ENCODE measurements at regions not wholly inside any gene's neighbourhood (a gene's known extent, or its start where the extent isn't known, plus 50 kb on each side); places are given as distances from the start of the nearest gene placed in this dataset.
A peak's percentile ranks its signal among the peaks of the same experiment; 100 is the strongest.

DNA sequence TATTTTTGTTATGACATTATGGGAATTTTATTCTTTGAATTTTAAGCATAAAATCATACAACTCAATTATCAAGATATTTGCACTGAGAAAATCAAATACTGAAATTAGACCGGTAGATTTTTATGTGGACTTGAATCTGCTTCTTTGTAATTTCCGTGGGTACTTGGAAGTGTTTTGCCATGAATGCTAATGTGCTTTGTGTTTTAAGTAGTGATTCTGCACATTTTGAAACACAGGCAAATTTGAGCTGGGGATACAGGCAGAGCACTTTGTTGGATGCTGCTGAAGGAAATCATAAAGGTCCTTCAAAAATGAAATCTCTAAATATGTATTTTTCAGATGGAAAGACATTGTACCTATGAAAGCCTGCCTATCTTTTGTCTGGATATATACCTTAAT, 446.3 kb upstream of the POU3F3 start:
- no peak for DNase-seq (ENCODE audit: low read depth in 1 of 2, low spot score in 1 of 2)
- TF ChIP-seq, protein P1, sequence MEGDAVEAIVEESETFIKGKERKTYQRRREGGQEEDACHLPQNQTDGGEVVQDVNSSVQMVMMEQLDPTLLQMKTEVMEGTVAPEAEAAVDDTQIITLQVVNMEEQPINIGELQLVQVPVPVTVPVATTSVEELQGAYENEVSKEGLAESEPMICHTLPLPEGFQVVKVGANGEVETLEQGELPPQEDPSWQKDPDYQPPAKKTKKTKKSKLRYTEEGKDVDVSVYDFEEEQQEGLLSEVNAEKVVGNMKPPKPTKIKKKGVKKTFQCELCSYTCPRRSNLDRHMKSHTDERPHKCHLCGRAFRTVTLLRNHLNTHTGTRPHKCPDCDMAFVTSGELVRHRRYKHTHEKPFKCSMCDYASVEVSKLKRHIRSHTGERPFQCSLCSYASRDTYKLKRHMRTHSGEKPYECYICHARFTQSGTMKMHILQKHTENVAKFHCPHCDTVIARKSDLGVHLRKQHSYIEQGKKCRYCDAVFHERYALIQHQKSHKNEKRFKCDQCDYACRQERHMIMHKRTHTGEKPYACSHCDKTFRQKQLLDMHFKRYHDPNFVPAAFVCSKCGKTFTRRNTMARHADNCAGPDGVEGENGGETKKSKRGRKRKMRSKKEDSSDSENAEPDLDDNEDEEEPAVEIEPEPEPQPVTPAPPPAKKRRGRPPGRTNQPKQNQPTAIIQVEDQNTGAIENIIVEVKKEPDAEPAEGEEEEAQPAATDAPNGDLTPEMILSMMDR (IDR thresholded peaks at IDR 0.05; ENCODE audit: insufficient read depth, low read length): no peak
- TF ChIP-seq, protein P2, sequence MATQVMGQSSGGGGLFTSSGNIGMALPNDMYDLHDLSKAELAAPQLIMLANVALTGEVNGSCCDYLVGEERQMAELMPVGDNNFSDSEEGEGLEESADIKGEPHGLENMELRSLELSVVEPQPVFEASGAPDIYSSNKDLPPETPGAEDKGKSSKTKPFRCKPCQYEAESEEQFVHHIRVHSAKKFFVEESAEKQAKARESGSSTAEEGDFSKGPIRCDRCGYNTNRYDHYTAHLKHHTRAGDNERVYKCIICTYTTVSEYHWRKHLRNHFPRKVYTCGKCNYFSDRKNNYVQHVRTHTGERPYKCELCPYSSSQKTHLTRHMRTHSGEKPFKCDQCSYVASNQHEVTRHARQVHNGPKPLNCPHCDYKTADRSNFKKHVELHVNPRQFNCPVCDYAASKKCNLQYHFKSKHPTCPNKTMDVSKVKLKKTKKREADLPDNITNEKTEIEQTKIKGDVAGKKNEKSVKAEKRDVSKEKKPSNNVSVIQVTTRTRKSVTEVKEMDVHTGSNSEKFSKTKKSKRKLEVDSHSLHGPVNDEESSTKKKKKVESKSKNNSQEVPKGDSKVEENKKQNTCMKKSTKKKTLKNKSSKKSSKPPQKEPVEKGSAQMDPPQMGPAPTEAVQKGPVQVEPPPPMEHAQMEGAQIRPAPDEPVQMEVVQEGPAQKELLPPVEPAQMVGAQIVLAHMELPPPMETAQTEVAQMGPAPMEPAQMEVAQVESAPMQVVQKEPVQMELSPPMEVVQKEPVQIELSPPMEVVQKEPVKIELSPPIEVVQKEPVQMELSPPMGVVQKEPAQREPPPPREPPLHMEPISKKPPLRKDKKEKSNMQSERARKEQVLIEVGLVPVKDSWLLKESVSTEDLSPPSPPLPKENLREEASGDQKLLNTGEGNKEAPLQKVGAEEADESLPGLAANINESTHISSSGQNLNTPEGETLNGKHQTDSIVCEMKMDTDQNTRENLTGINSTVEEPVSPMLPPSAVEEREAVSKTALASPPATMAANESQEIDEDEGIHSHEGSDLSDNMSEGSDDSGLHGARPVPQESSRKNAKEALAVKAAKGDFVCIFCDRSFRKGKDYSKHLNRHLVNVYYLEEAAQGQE (IDR thresholded peaks at IDR 0.05; ENCODE audit: insufficient replicate concordance, low read depth): no peak
- TF ChIP-seq GABPA (IDR thresholded peaks at IDR 0.05; ENCODE audit: low read depth) (no peak), POLR2AphosphoS5 (IDR thresholded peaks at IDR 0.05; ENCODE audit: low read depth) (no peak), SPI1 (IDR thresholded peaks at IDR 0.05; ENCODE audit: borderline replicate concordance, low read depth) (no peak)
- Histone ChIP-seq H3K4me3 (replicated peaks; ENCODE audit: insufficient read depth, low read length) (no peak overlapping the region), H3K27ac (replicated peaks) (no peak overlapping the region), H3K27me3 (ENCODE audit: insufficient read depth, poor library complexity, severe bottlenecking) (no peaks in the 10 kb centered on the region)

DNA sequence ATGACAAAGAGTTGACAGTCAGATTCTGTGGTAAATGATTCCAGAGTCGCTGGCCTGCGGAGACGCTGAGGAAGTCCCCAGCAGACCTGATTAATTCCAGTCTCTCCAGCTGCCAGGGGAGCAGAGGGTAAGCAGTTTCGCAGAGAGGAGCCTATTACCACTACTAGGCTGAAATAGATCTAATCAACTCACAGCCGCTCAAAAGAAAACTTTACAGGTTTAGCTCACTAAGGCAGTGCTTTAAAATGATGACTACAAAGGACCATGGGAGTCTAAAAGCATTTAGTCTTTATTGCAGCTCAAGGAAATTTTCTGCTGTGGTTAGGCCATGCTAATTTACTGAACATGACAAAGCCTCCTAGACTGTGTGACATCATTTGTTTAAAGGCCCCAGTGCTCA, 445.6 kb upstream of the POU3F3 start:
- H3K4me3 ChIP-seq (replicated peaks; ENCODE audit: insufficient read depth, low read length): no peak overlapping the region
- no peak for DNase-seq (ENCODE audit: low read depth in 1 of 2, low spot score in 1 of 2)
- TF ChIP-seq, protein P2 (IDR thresholded peaks at IDR 0.05; ENCODE audit: insufficient replicate concordance, low read depth): no peak
- TF ChIP-seq POLR2AphosphoS5 (IDR thresholded peaks at IDR 0.05; ENCODE audit: low read depth) (no peak), GABPA (IDR thresholded peaks at IDR 0.05; ENCODE audit: low read depth) (no peak), SPI1 (IDR thresholded peaks at IDR 0.05; ENCODE audit: borderline replicate concordance, low read depth) (no peak)
- TF ChIP-seq, protein P1 (IDR thresholded peaks at IDR 0.05; ENCODE audit: insufficient read depth, low read length): no peak
- H3K27ac ChIP-seq (replicated peaks): no peak overlapping the region
- no peaks in the 10 kb centered on the region for H3K27me3 ChIP-seq (ENCODE audit: insufficient read depth, poor library complexity, severe bottlenecking)

- TF ChIP-seq GABPA (IDR thresholded peaks at IDR 0.05; ENCODE audit: low read depth): no peak
- TF ChIP-seq SPI1 (IDR thresholded peaks at IDR 0.05; ENCODE audit: borderline replicate concordance, low read depth): no peak
- Histone ChIP-seq H3K27ac (replicated peaks) (no peak overlapping the region), H3K27me3 (ENCODE audit: insufficient read depth, poor library complexity, severe bottlenecking) (no peaks in the 10 kb centered on the region), H3K4me3 (replicated peaks; ENCODE audit: insufficient read depth, low read length) (no peak overlapping the region)
- DNase-seq (ENCODE audit: low read depth in 1 of 2, low spot score in 1 of 2): no peak
Measured at GRCh38 chr2:104410136-104410535, 443.8 kb upstream of the POU3F3 start.

- no peak overlapping the region for H3K27ac ChIP-seq (replicated peaks)
- H3K27me3 ChIP-seq (ENCODE audit: insufficient read depth, poor library complexity, severe bottlenecking): no peaks in the 10 kb centered on the region
- TF ChIP-seq, protein P2 (IDR thresholded peaks at IDR 0.05; ENCODE audit: insufficient replicate concordance, low read depth): no peak
- no peak for TF ChIP-seq POLR2AphosphoS5 (IDR thresholded peaks at IDR 0.05; ENCODE audit: low read depth)
- no peak overlapping the region for H3K4me3 ChIP-seq (replicated peaks; ENCODE audit: insufficient read depth, low read length)
- peak in 1 of 2 experiments; percentile 18 for DNase-seq (ENCODE audit: low read depth in 1 of 2, low spot score in 1 of 2)
Measured at GRCh38 chr2:104412384-104412783, 441.5 kb upstream of the POU3F3 start.

Measured in HL-60 (cell line).